Colonic mucosa (tissue), 4 donors: ENCODE measurements at regions not wholly inside any gene's neighbourhood (a gene's known extent, or its start where the extent isn't known, plus 50 kb on each side); places are given as distances from the start of the nearest gene placed in this dataset.

Source experiments
- DNase-seq: peaks from one replicate; pipeline ENCODE4 v3.0.0-alpha.2; 2020
- H3K27ac ChIP-seq: fragments of 200-600 bp; one replicate; pipeline ENCODE4 v1.8.0; 2021
- H3K27me3 ChIP-seq: fragments of 200-600 bp; one replicate; pipeline ENCODE4 v1.8.0; 2021
- H3K36me3 ChIP-seq: fragments of 200-600 bp; one replicate; pipeline ENCODE4 v1.8.0; 2021
- H3K4me1 ChIP-seq: fragments of 200-600 bp; one replicate; pipeline ENCODE4 v1.8.0; 2021; ENCODE audit warnings: mild to moderate bottlenecking
- H3K4me3 ChIP-seq: fragments of 200-600 bp; one replicate; pipeline ENCODE4 v1.8.0; 2021
- H3K9ac ChIP-seq, 2 donors: one replicate each; pipeline ENCODE4 v1.7.0; 2013; ENCODE audit warnings: control low read depth in 2 of 2, low read depth in 2 of 2, low read length in 2 of 2
- H3K9me3 ChIP-seq: fragments of 200-600 bp; one replicate; pipeline ENCODE4 v1.8.0; 2021
- intact Hi-C: fragments of 100-400 bp; cut with DNase I; formaldehyde crosslinking; loops from one replicate; pipeline ENCODE4 v1.14.1; 2022
- TF ChIP-seq, protein P1 (sequence below): fragments of 200-600 bp; IDR thresholded peaks from one replicate; pipeline ENCODE4 v1.8.0; 2022; ENCODE audit warnings: antibody characterized with exemption, mild to moderate bottlenecking
- donor health status: healthy.
- donor health status: DM: no; HTN: no; CAD: no.
- donor health status: DM: no; HTN: no; CAD: no.

DNA sequence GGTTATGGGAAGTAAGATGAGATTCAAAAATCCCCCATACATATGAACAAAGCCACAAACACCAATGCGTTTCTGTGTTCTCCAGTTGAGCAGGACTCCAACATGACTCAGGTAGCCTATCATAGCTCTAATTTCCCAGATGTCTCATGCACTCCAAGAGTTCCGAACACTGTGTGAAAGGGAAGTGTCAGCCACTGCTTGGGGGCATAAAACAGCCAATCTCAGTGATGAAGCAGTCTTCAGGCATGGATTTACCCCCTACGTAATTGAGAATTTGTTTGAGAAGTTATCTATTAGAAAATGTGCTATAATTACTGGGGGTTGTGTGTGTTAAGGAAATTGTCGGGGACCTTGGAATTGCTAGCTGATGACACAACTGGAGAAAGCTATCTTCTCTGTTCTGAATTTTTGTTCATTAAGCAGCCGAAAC is 153.9 kb upstream of the AVPR1A start:
- DNase-seq = no peak
- Histone ChIP-seq H3K9ac (no peak overlapping the region), H3K4me1 (no peaks in the 10 kb centered on the region), H3K27ac (no peak overlapping the region), H3K9me3 (no peaks in the 10 kb centered on the region), H3K36me3 (no peaks in the 10 kb centered on the region), H3K27me3 (no peaks in the 10 kb centered on the region), H3K4me3 (no peak overlapping the region)
- intact Hi-C loops = no loop called here
- TF ChIP-seq, protein P1, sequence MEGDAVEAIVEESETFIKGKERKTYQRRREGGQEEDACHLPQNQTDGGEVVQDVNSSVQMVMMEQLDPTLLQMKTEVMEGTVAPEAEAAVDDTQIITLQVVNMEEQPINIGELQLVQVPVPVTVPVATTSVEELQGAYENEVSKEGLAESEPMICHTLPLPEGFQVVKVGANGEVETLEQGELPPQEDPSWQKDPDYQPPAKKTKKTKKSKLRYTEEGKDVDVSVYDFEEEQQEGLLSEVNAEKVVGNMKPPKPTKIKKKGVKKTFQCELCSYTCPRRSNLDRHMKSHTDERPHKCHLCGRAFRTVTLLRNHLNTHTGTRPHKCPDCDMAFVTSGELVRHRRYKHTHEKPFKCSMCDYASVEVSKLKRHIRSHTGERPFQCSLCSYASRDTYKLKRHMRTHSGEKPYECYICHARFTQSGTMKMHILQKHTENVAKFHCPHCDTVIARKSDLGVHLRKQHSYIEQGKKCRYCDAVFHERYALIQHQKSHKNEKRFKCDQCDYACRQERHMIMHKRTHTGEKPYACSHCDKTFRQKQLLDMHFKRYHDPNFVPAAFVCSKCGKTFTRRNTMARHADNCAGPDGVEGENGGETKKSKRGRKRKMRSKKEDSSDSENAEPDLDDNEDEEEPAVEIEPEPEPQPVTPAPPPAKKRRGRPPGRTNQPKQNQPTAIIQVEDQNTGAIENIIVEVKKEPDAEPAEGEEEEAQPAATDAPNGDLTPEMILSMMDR = no peak

DNA sequence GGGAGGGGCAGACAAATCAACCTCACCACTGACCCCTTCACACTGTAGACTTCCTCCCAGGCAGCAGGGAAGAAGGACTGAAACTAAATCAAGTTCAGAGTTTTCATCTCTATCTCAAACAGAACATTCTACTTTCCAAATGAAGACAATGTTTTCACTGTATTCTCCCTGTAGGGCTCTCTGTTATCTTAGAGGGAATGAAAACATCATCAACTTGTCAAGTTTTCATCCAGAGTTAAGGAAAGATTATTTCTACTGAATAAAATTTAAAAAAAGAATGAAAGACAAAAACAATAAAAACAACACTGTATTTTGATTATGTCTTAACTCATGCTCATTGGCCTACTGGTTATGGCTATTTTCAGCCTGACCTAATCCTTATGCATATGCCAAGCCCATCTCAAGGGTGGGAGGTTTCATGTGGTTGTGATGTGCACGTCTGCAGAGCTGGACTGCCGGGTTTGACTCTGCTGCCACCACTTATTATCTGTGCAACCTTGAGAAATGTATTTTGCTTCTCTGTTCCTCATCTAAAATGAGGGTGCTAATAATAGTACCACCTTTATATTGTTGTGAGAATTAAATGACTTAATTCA is 152.0 kb upstream of the AVPR1A start:
- DNase-seq = no peak
- Histone ChIP-seq H3K9me3 (no peaks in the 10 kb centered on the region), H3K9ac (no peak overlapping the region), H3K4me1 (no peaks in the 10 kb centered on the region), H3K4me3 (no peak overlapping the region), H3K27me3 (no peaks in the 10 kb centered on the region), H3K27ac (no peak overlapping the region), H3K36me3 (no peaks in the 10 kb centered on the region)
- TF ChIP-seq, protein P1 = no peak
- intact Hi-C loops = no loop called here

DNA sequence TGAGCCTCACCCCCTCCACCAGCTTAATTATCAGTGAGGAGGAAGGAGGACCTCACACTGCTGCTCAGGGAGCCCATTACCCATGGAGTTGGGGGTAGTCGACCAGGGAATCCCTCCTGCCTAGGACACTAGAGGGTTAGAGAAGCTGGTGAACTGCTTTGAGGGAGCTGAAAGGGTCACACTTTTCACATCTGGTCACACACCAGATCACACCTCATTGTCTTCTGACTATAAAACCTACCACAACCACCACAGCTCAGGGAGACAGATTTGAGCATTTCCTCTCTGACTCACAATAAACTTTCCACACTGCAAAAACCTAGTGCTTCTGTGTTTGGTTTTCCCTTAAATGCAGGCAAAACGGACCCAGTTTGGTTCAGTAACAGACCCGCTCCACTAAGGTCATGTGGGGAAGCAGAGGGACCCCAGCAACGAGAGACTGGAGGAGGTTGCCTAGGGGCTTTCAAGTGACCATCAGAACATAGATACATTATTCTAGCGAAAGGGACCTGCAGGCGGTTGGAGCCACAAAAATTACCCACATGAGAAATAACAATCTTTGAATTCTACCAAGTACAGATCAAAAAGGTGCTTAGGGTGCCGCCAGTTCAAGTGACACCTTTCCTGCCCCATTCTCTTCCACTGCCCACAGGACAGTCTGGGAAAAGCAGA is 151.4 kb upstream of the AVPR1A start:
- H3K36me3 ChIP-seq = no peaks in the 10 kb centered on the region
- intact Hi-C loops = no loop called here
- no peak overlapping the region for H3K9ac ChIP-seq
- H3K27me3 ChIP-seq = no peaks in the 10 kb centered on the region
- H3K4me3 ChIP-seq = no peak overlapping the region
- no peaks in the 10 kb centered on the region for H3K4me1 ChIP-seq
- no peak overlapping the region for H3K27ac ChIP-seq
- no peaks in the 10 kb centered on the region for H3K9me3 ChIP-seq
- DNase-seq = no peak
- TF ChIP-seq, protein P1 = no peak

DNA sequence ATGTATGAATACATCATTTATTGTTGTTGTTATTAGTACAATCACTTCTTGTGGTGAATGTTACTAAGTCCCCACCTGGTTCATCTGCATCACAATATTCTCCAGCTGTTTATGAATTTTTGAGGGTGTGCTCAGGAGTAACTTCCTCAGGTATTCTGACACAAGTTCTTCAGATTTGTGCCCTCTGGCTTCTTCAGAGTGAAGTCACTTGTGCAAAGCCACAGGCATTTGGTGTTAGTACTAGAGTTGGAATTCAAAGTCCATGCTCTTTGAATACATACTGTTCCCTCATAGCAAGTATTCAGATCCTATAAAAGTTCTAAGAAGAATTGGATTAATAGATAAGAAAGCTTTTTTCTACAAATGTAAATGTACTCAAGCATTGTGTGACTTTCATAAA is 150.3 kb upstream of the AVPR1A start:
- Histone ChIP-seq H3K27me3 (no peaks in the 10 kb centered on the region), H3K4me3 (no peak overlapping the region), H3K36me3 (no peaks in the 10 kb centered on the region), H3K4me1 (no peaks in the 10 kb centered on the region), H3K9me3 (no peaks in the 10 kb centered on the region), H3K9ac (no peak overlapping the region), H3K27ac (no peak overlapping the region)
- intact Hi-C loops = no loop called here
- DNase-seq = no peak
- TF ChIP-seq, protein P1 = no peak

DNA sequence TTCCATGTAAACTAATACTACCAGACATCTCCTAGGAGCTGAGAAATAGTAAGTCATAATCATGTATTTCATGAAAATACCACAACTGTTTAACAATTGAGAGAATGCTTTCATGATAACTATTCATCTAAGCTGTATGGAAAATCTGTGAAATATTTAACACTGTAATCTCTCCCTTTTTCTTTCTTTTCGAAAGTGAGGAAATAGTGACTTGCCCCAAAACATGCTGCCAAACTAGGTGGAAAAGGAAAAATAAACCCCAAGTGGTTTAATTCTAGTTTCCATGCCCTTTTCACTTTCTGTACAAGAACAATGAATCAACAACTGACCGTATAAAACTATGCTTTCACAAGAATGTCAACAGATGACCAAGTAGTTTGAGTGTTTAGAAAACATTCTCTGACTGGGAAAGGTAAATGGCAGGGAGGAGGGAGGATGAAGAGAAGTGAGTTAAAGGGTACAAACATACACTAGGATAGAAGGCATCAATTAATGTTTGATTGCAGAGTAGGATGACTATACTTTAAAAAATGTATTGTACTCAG is 147.5 kb upstream of the AVPR1A start:
- intact Hi-C loops = no loop called here
- Histone ChIP-seq H3K4me3 (no peak overlapping the region), H3K36me3 (no peaks in the 10 kb centered on the region), H3K9ac (no peak overlapping the region), H3K9me3 (no peaks in the 10 kb centered on the region), H3K27me3 (no peaks in the 10 kb centered on the region), H3K27ac (no peak overlapping the region), H3K4me1 (no peaks in the 10 kb centered on the region)
- DNase-seq = no peak
- TF ChIP-seq, protein P1 = no peak
